ENCODE measurements at regions not wholly inside any gene's neighbourhood (a gene's known extent, or its start where the extent isn't known, plus 50 kb on each side); places are given as distances from the start of the nearest gene placed in this dataset.

DNA sequence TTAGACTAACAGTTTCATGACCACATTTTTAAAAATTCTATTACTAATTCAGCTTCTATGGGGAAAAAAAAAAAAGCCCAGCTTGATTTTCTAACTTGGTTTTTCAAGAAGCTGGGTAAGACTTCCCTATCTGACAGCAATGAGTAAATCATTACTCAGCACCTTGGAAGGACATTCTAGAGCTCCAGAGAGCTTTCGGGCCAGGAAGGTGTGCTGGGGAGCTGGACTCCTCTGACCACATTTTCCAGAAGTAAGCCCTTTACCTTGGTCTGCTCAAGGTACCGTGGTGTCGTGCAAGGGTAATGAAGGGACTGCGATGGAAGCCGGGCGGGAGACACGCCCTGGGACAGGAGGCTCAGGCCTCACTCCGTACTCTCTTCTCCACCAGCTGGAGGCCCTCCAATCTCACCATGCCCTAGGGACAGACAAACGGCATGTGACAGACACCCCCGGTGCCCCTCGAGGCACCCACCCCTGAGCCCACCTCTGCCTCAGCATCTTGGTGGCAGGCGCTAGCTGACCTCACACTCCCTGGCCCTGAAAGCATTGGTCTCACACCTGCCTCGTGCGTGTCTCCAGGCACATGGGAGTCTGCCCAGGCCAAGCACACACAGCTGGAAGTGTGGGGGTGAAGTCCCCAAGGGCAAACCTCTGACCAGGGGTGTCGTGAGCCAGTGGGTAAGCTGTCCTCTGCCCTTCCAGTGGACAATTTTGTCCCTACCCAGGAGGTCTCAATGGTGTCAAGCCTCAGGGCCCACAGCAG, 152.1 kb downstream of the OAT start:
- no peak for DNase-seq (ENCODE audit: low read depth in 3 of 3, low spot score in 2 of 3)

DNA sequence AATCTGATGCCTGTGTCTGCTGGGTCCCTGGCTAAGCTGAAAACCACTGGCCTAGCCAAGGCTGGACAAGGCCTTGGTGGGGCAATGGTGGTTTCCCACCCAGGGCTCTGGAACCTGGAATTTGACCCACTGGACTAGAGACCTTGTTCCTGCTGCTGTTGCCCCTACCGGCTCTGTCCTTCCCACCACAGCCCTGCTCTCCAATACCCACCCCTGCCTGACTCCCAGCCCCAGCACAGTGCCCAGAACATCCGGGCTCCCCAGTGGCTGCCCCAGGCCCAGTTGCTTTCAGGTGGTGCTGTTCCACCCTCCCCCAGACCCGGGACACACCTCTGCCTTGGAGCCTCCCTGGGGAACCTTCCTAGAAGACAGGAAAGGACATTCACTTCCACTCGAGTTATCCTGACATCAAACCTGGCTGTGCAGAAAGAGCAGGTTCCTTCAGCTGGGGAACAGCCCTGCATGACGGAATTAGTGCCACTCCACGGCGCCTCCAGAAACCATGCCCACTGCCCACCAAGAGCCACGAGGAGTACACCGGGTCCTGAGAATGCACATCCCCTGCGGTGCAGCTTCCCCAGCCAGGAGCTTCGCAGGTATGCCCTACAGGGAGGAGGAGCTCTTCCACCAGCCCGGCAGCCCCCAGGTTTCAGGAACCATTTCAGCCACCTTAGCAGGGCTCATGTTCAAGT, 152.8 kb downstream of the OAT start:
- DNase-seq (ENCODE audit: low read depth in 3 of 3, low spot score in 2 of 3) = no peak

DNA sequence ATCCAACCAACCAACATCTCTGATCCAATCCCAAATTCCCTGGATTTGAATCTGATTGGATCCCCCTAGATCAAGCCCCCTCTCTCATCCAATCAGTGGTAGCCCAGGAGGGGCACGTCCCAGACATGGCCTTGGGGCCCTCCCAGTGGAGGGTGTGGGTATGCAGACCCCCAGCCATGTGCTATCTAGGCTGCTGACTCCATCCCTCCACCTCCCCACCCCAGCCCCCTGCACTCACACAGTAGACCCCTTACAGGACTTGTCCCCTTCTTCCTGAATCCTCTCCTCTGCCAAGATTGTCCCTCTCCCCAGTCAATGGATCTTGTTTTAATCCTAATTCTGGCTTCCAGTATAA, 153.4 kb downstream of the OAT start:
- no peak for DNase-seq (ENCODE audit: low read depth in 3 of 3, low spot score in 2 of 3)

DNA sequence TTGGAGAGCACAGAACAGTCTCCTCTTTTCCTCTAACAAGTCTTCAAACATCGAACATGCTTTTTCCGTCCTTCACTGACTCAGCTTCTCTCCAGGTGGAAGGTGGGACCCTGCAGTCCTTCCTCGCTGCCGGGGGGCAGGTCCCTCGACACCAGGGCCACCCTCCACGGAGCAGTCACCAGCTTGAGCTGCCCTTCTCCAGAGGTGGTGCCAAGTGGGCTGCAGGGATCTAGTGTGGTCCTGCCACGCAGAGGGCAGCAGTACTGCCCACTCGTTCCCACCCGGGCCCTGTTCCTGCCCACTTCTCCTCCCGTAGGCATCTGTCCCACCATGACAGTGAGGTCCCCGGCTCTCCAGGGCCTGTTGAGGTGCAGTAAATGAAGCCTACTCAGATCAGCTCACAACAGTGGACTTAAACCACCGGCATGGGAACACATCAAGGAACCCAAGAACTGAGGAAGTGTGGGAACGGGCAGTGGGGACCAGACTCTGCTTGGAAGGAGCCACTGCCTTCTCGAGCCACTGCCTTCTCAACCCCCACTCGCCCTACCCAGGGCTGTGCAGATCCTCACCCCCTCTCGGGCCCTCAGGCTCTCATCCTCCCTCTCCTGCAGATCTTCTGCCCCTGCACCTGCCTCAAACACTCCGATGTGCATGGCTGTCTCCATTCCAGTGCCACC, 153.9 kb downstream of the OAT start:
- no peak for DNase-seq (ENCODE audit: low read depth in 3 of 3, low spot score in 2 of 3)

DNA sequence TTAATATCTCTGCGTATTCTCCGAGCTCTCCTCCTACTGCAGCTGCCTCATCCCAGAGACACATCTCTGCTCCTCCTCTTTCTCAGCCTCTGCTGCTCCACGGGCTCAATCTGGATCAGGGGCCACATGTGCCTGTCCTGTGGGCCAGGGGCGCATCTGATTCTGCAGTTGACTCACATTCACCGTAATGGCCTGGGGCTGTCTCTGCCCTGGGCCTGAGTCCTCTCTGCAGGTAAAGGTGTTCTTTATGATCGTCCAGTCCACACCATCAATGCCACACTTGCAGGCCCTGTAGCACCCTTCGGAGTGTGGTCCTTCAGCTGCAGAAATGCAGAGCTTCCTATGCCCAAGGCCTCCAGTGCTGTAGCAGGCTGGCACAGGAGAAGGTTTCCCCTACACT, 154.5 kb downstream of the OAT start:
- DNase-seq (ENCODE audit: low read depth in 3 of 3, low spot score in 2 of 3) = no peak

DNA sequence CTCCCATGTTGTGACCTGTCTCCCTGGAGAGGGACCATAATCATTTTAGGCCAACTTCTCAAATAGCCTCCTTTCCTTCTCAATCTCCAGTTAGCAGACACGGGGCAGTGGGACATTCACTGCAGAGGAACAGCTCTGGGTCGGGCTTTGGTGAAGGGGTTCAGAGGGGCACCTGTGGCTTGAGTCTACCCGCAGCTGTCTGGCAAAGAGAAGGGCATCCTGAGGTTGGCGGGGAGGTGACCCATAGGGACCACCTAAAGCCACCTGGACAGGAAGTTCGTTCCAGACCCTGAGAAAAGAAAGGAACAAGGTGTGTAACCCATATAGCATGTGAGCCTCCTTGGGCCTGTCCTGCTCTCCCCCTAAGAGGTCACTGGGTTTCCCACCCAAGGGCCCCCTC, 155.0 kb downstream of the OAT start:
- no peak for DNase-seq (ENCODE audit: low read depth in 3 of 3, low spot score in 2 of 3)

DNA sequence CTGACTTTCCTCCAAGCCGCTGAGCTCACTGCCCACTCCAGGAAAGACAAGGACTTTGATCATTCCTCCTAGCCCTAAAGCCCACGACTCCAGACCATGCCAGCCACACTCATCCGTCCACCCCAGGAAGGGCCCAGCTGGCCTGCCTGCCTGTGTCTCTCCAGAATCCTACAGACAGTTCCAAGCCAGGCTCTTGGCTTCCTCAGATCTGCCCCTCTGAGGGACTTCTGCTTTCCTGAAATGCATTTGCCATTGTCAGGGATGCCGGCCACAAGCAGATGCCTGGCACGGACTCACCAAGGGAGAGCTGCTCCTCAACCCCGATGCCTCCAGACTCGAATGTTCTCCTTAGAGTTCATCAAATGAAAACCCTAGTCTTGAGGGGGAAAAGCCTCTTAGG, 155.8 kb downstream of the OAT start:
- no peak for DNase-seq (ENCODE audit: low read depth in 3 of 3, low spot score in 2 of 3)

DNA sequence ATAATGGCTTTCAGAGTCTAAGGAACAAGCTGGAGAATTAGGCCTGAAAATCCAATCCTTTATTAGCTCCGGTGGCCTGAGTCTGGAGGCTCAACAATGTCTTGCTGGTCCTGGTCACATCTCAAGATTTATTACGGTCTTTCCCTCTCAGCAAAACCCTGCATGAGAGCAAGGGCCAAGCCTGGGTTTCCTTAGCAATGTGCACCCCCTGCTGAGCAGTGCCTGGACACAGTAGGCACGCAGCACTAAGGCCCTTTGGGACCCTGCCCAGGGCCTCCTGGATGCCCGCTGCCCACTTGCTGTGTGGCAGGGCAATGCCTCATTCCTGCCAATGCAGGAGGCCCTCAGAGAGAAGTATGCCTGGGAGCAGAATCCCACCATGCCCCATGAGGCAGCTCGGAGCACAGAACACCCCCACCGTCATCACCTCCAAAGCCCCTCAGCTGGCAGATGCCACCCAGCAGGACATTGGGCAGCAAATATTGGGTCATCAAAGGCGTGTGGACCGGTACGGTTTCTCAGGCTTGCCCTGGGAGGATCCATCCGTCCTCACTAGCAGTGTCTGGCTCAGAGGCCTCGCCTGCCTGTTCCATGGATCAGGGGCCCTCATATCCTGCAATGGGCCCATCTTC, 156.4 kb downstream of the OAT start:
- no peak for DNase-seq (ENCODE audit: low read depth in 3 of 3, low spot score in 2 of 3)

DNA sequence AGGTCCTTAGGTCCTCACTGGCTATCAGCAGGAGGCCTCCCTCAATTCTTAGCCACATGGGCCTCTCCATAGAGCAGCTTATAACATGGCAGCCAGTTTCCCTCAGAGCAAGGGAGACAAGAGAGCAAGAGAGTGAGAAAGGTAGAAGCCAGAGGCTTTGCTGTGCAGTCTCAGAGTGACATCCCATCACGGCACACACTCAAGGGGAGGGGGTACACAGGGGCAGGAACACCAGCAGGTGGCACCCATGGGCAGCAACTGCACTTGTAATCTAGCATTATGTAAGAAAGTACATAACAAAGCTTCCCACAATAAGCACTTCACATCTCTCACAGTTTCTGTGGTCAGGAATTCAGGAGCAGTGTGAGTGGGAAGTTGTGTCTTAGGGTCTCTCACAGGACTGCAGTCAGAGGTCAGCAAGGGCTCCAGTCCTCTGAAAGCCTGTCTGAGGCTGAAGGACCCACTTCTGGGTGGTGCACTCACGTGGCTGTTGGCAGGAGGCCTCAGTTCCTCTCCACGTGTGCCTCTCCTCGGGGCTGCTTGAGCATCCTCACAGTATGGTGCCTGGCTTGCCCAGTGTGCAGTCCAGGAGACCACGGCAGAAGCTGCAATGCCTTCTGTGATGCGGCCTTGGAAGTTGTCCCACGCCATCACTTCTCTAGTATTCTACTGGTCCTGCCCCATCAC, 159.4 kb downstream of the OAT start:
- no peak for DNase-seq (ENCODE audit: low read depth in 3 of 3, low spot score in 2 of 3)

DNA sequence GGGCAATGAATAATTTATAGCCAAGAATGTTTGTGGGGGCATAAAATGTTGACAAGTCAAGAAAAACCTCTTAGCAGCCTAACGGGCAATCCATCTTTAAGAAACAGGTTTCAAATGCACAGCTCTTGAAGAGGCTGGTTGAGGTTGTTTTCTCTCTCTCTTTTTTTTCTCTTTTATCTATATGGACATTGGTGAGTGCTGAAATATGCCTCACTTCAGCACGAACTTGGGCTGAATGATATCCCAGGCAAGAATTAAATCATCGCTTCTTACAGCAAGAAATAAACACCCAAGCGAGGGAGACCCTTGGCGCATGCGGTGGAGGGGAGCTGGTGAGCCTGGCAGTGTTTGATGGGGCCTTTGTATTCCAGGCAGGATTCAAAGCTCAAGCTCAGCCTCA, 160.9 kb downstream of the OAT start:
- DNase-seq (ENCODE audit: low read depth in 3 of 3, low spot score in 2 of 3) = no peak

DNA sequence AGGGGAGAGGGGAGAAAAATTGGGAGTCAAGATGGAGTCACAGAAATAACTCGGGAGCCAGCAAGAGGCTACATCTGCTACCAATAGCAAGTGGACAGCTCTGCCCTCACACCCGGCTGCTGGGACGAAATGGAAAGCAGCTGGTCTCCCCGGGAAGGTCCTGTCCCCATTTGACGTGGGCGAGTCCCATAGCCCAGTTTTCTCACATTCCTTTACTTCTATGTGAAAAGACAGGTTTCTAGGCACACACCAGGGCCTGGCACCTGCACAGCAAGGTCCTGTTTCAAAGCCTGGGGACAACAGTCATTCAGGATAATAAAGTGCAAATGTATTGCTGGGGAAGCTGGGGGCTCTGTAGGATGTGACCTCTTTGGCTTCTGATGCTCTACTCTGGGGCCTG, 162.6 kb downstream of the OAT start:
- DNase-seq (ENCODE audit: low read depth in 3 of 3, low spot score in 2 of 3) = no peak

DNA sequence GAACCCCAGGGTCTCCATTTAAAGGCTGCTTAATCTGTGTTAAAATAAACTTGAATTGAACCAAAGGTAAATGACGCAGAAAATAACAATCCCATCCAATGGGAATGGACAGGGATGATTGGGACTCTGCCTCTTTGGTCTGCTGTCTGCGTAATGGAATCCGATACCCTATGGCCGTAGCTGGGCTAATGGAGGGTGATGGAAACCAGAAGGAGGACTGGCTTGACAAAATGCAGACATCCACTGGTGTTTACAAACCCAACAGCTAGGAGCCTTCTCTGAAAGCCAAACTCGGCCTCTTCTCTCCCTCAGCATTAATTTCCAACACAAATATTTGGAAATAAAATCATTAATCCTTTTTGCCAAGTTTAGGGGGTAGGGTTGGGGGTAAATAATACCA, 162.2 kb upstream of the CHST15 start:
- no peak for DNase-seq (ENCODE audit: low read depth in 3 of 3, low spot score in 2 of 3)

DNA sequence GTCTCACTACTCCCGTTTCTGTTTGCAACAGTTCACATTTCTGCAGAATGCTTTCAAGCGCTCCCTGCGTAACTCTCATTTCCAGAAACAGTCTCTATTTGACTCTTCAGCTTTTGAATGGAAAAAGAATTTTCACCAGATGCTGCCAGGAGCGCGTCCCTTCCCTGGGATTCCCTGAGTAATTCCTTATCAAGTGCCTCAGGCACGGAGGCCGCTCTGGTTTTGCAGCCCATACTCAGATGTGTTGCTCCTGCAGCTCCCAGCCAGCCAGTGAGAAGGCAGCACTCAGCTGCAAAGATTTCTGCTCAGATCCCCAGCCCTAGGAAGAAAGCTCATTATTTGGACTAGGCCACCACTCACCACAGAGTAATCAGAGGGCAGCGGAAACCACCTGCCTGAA, 161.1 kb upstream of the CHST15 start:
- DNase-seq (ENCODE audit: low read depth in 3 of 3, low spot score in 2 of 3) = no peak

DNA sequence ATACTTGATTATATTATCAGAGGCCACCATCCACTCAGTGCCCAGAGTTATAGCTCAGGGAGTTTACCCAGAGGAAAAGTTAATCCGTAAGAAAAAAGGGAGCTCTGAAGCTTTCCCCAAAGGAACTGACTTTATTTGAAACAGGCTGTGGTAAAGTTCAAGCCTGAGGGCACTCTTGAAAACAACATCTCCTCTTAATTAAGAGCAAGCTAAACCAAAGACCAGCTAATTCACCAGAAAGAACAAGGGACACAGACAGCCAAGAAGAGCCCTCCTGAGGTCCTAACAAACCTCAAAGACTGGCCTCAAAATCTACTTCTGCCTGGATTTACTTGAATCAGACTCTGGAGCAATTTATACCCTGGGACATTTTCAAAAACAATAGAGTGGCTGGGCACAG, 159.6 kb upstream of the CHST15 start:
- DNase-seq (ENCODE audit: low read depth in 3 of 3, low spot score in 2 of 3) = no peak

DNA sequence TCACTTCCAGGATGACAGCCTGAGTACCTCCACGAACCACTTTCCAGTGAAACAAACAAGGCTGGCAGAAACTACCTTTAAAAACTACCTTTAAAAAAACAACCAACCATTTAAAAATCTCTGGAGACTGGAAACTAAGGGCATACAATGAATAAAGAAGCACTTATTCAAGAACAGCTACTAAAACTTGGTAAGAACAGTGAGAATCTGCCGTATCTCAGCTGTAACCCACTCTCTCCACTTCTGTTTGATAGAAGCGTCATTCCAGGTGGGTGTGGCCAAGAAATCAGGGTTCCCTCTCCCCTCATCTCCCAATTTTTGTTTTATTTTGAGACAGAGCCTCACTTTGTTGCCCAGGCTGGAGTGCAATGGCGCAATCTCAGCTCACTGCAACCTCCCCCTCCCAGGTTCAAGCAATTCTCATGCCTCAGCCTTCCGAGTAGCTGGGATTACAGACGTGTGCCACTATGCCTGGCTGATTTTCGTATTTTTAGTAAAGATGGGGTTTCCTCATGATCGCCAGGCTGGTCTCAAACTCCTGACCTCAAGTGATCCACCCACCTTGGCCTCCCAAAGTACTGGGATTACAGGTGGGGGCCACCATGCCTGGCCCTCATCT, 158.8 kb upstream of the CHST15 start:
- no peak for DNase-seq (ENCODE audit: low read depth in 3 of 3, low spot score in 2 of 3)

DNA sequence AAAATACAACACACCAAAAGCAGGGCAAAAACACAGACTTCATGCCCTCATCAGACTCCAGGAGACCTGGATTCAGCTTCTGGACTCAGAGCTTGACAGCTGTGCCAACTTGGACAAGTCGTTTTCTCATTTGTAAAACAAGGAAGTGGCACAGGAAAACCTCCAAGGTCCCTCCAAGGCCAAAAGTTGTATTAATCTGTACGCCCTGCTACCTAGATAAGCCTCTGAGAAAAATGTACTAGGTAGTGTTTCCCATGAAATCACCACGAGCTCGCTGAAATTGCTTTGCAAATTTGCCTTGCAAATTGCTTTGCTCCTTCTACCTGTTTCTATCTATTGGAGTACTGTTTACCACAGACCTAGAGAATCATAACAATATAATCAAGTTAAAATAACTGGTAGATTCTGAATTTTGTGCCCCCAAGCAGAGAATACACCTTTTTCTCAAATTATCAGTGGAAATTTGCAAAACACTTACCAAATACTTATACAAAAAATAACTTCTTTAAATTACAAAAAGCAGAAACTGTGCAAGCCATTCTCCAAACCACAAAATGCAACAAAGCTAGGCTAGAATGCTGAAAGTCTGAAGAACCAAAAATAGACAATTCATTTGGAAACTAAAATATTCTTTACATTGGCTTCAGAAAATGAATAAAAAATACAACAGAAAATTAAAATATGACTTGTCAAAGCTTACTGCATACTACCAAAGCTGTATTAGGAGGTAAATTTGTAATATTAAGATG, 158.1 kb upstream of the CHST15 start:
- DNase-seq (ENCODE audit: low read depth in 3 of 3, low spot score in 2 of 3) = no peak

DNA sequence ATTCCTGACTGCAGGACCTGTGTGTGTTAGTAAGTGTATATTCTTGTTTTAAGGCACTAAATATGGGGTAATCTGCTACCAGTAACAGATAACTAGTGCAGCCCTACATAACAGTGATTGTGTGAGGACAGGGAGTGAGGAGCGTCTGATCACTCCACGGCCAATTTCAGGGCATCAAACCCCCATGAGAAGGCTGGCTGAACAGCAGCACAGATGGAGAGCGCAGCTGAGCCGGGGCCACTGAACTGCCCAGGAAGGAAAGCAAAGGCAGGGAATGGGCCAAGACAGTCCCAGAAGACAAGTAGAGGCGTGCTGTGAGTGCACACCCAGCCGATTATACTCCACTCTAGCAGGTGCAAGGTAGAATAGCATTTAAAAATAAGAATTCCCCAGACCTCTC, 157.1 kb upstream of the CHST15 start:
- no peak for DNase-seq (ENCODE audit: low read depth in 3 of 3, low spot score in 2 of 3)

DNA sequence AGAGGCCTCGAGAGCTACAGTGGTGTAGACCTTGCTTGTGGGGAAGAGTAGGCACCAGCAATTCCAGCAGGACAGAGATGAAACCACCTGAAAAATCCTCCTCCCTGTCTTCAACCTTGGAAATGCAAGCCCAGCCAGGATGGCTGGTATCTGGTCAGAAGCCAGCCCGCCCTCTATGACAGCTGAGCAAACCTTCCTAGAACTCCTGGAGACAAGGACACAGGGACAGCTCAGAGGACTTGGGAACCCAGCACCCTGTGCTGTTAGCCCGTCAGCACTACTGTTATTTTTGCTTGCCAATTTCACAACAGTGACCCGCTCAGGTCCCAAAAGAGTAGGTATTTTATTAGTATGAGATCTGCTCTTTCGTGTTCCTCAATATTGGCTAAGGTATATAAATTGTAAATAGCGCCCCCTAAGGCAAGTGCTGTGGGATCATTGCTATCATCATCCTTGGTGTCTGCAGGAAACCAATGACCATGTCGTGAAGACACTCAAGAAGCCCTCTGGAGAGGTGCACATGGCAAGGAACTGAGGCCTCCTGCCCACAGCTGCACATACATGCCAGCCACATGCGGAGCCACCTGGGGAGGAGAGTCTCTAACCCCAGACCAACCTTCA, 156.5 kb upstream of the CHST15 start:
- DNase-seq (ENCODE audit: low read depth in 3 of 3, low spot score in 2 of 3) = no peak

DNA sequence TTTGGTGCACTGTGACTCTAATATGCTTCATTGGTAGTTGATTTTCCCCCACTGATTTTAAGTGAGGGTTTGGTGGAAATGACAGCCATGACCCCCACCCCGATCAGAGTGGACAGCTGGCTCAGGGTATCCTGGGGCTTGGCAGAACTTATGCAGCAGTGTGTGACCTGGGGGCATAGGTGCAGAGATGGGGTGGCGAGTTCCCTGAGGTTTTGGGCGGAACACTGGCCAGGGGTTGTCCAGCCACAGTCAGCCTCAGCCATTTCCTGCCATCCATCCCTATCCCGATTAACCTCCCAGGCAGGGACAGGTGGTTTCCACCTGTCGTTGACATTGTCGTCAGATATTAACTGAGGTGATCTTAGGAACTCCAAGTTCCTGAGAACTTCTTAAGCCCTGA, 155.8 kb upstream of the CHST15 start:
- no peak for DNase-seq (ENCODE audit: low read depth in 3 of 3, low spot score in 2 of 3)
